ENCODE measurements at regions not wholly inside any gene's neighbourhood (a gene's known extent, or its start where the extent isn't known, plus 50 kb on each side); places are given as distances from the start of the nearest gene placed in this dataset.

DNA sequence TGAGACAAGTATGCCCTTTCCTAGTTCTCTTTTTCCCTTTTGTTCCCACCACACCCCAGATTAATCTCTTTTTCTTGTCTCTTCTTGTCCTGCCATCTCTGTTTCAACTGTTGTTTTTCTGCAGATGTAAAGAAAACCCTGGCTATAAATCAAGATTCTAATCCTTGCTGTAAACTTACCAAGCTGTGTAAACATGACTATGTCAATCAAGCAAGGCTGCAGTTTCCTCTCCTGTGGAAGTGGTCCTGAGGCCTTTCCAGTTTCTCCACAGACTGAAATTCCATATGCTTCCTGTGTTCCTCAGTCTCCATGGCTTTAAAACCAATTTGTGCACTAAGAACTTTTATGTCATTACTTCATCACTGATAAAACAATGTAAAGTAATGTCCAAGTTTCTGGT lies 288.8 kb upstream of the PIK3C3 start:
- no peaks in the 10 kb centered on the region for H3K79me2 ChIP-seq (ENCODE audit: insufficient read depth, low read length)
- no peak overlapping the region for H2AFZ ChIP-seq (ENCODE audit: low read length)
- no peaks in the 10 kb centered on the region for H3K9me2 ChIP-seq (ENCODE audit: low read depth, low read length)
- no peak overlapping the region for H3K9ac ChIP-seq (ENCODE audit: low read length)
- TF ChIP-seq EZH2 (IDR thresholded peaks at IDR 0.05; ENCODE audit: borderline replicate concordance, low read length), result no peak
- TF ChIP-seq, protein P1, sequence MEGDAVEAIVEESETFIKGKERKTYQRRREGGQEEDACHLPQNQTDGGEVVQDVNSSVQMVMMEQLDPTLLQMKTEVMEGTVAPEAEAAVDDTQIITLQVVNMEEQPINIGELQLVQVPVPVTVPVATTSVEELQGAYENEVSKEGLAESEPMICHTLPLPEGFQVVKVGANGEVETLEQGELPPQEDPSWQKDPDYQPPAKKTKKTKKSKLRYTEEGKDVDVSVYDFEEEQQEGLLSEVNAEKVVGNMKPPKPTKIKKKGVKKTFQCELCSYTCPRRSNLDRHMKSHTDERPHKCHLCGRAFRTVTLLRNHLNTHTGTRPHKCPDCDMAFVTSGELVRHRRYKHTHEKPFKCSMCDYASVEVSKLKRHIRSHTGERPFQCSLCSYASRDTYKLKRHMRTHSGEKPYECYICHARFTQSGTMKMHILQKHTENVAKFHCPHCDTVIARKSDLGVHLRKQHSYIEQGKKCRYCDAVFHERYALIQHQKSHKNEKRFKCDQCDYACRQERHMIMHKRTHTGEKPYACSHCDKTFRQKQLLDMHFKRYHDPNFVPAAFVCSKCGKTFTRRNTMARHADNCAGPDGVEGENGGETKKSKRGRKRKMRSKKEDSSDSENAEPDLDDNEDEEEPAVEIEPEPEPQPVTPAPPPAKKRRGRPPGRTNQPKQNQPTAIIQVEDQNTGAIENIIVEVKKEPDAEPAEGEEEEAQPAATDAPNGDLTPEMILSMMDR (IDR thresholded peaks at IDR 0.05; ENCODE audit: low read length), result no peak
- no peak overlapping the region for H3K4me3 ChIP-seq (ENCODE audit: low read depth, low read length, poor library complexity, severe bottlenecking)
- H3K4me2 ChIP-seq (ENCODE audit: low read length), result no peak overlapping the region
- H3F3A ChIP-seq (ENCODE audit: insufficient read depth, low read length), result no peaks in the 10 kb centered on the region
- no peaks in the 10 kb centered on the region for H3K36me3 ChIP-seq (ENCODE audit: insufficient read depth, low read length)
- no peaks in the 10 kb centered on the region for H4K20me1 ChIP-seq (ENCODE audit: insufficient read depth, low read length)
- H3K4me1 ChIP-seq (ENCODE audit: insufficient read depth, low read length, severe bottlenecking), result no peaks in the 10 kb centered on the region
- no peaks in the 10 kb centered on the region for H3K27me3 ChIP-seq (ENCODE audit: insufficient read depth, low read length)
- no peak overlapping the region for H3K27ac ChIP-seq (ENCODE audit: low read depth, low read length, poor library complexity, severe bottlenecking)
- H3K9me3 ChIP-seq (ENCODE audit: low read length), result no peaks in the 10 kb centered on the region

DNA sequence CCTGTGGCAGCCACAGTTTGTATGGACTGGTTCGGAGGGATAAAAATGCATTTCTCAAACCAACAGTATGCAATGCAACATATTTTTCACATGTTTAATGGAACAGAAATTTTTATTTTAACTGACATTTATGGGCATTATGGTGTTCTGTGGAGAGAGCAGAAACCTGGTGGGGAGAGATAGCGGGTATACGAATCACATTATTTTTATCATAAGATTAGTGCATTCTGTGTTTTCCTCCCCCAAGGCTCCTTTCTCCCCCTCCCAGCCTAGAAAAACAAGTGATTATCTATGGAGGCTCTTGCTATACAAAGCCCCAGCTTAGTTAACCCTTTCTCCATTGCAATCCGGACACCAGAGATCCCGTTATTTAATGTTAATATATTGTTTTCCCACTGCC lies 289.8 kb upstream of the PIK3C3 start:
- H3K36me3 ChIP-seq (ENCODE audit: insufficient read depth, low read length), result no peaks in the 10 kb centered on the region
- no peaks in the 10 kb centered on the region for H3F3A ChIP-seq (ENCODE audit: insufficient read depth, low read length)
- H3K27me3 ChIP-seq (ENCODE audit: insufficient read depth, low read length), result no peaks in the 10 kb centered on the region
- TF ChIP-seq, protein P1 (IDR thresholded peaks at IDR 0.05; ENCODE audit: low read length), result no peak
- TF ChIP-seq EZH2 (IDR thresholded peaks at IDR 0.05; ENCODE audit: borderline replicate concordance, low read length), result no peak
- no peak overlapping the region for H3K4me2 ChIP-seq (ENCODE audit: low read length)
- no peak overlapping the region for H3K9ac ChIP-seq (ENCODE audit: low read length)
- no peak overlapping the region for H2AFZ ChIP-seq (ENCODE audit: low read length)
- no peak overlapping the region for H3K4me3 ChIP-seq (ENCODE audit: low read depth, low read length, poor library complexity, severe bottlenecking)
- H3K9me2 ChIP-seq (ENCODE audit: low read depth, low read length), result no peaks in the 10 kb centered on the region
- no peak overlapping the region for H3K27ac ChIP-seq (ENCODE audit: low read depth, low read length, poor library complexity, severe bottlenecking)
- no peaks in the 10 kb centered on the region for H4K20me1 ChIP-seq (ENCODE audit: insufficient read depth, low read length)
- H3K79me2 ChIP-seq (ENCODE audit: insufficient read depth, low read length), result no peaks in the 10 kb centered on the region
- no peaks in the 10 kb centered on the region for H3K4me1 ChIP-seq (ENCODE audit: insufficient read depth, low read length, severe bottlenecking)
- no peaks in the 10 kb centered on the region for H3K9me3 ChIP-seq (ENCODE audit: low read length)

DNA sequence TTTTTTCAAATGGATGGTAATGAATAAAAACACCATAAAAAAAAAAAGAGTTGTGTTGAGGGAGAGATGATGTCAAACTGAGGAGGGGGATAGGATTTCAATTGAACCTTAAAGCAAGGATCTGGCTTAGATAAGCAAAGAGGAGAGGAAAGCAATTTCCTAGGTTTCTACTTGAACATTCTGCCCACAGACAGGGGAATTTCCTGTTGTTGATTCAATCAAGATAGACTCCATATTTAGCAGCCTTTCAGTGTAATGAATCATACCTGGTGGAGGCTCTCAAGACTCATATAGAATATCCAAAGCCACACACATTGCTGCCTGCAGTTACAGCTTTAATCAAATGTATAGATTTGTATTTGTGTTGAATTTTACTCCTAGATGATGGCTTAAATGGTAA lies 294.4 kb upstream of the PIK3C3 start:
- H2AFZ ChIP-seq (ENCODE audit: low read length), result no peak overlapping the region
- H4K20me1 ChIP-seq (ENCODE audit: insufficient read depth, low read length), result no peaks in the 10 kb centered on the region
- H3F3A ChIP-seq (ENCODE audit: insufficient read depth, low read length), result no peaks in the 10 kb centered on the region
- H3K27ac ChIP-seq (ENCODE audit: low read depth, low read length, poor library complexity, severe bottlenecking), result no peak overlapping the region
- no peak overlapping the region for H3K4me3 ChIP-seq (ENCODE audit: low read depth, low read length, poor library complexity, severe bottlenecking)
- no peak overlapping the region for H3K4me2 ChIP-seq (ENCODE audit: low read length)
- H3K79me2 ChIP-seq (ENCODE audit: insufficient read depth, low read length), result no peaks in the 10 kb centered on the region
- no peaks in the 10 kb centered on the region for H3K27me3 ChIP-seq (ENCODE audit: insufficient read depth, low read length)
- TF ChIP-seq, protein P1 (IDR thresholded peaks at IDR 0.05; ENCODE audit: low read length), result no peak
- TF ChIP-seq EZH2 (IDR thresholded peaks at IDR 0.05; ENCODE audit: borderline replicate concordance, low read length), result no peak
- H3K36me3 ChIP-seq (ENCODE audit: insufficient read depth, low read length), result no peaks in the 10 kb centered on the region
- no peaks in the 10 kb centered on the region for H3K9me3 ChIP-seq (ENCODE audit: low read length)
- no peaks in the 10 kb centered on the region for H3K4me1 ChIP-seq (ENCODE audit: insufficient read depth, low read length, severe bottlenecking)
- no peaks in the 10 kb centered on the region for H3K9me2 ChIP-seq (ENCODE audit: low read depth, low read length)
- H3K9ac ChIP-seq (ENCODE audit: low read length), result no peak overlapping the region
